Left cardiac atrium (tissue), 4 donors: ENCODE measurements at regions not wholly inside any gene's neighbourhood (a gene's known extent, or its start where the extent isn't known, plus 50 kb on each side); places are given as distances from the start of the nearest gene placed in this dataset.
A peak's percentile ranks its signal among the peaks of the same experiment; 100 is the strongest.

Experiments used
- ATAC-seq, 2 donors: fragments of 200-7000 bp; cut with Tn5 transposase; one replicate each; pipeline ENCODE4 v1.9.1; 2020; ENCODE audit warnings: mild to moderate bottlenecking in 2 of 2, moderate library complexity in 2 of 2
- DNase-seq: peaks from one replicate; pipeline ENCODE4 v3.0.0-alpha.2; 2020
- intact Hi-C, 2 donors: fragments of 100-400 bp; cut with DNase I; formaldehyde crosslinking; loops; one replicate each; pipeline versions ENCODE4 v1.14.1 to v1.15.1; 2022 to 2023
- donor health status: DM: no; HTN: yes; CAD: no.
- donor health status: DM: no; HTN: yes; CAD: no; lungs with severe emphysema.
- donor health status: DM: yes; HTN: yes; CAD: no.
- donor health status: Dilated cardiomyopathy.

GRCh38 chr10:111187096-111187495 lies 110.3 kb downstream of the ADRA2A start:
- DNase-seq (no peak), ATAC-seq (no peak)
- intact Hi-C loops: no loop called here

DNA sequence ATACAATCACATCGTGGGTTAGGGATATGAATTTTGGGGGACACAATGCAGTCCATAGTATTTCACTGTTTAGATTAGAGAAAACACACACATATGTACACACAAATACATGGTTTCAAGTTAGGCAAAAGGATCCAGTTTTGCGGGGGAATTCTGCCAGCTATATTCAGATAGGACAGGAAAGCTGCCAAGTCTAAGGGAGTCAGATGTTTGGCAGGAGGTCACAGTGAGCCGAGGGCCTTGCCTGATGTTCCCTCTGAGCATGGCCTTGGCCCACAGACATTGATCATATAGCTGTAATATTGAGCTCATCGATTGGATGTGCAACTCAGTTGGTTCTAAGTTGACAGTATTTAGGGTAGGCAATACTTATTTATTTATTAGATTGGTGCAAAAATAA lies 122.8 kb downstream of the ADRA2A start:
- ATAC-seq (no peak), DNase-seq (no peak)
- intact Hi-C loops: no loop called here

GRCh38 chr10:111200505-111201186 lies 123.8 kb downstream of the ADRA2A start:
- DNase-seq: no peak
- ATAC-seq: no peak
- intact Hi-C loops: no loop called here

DNA sequence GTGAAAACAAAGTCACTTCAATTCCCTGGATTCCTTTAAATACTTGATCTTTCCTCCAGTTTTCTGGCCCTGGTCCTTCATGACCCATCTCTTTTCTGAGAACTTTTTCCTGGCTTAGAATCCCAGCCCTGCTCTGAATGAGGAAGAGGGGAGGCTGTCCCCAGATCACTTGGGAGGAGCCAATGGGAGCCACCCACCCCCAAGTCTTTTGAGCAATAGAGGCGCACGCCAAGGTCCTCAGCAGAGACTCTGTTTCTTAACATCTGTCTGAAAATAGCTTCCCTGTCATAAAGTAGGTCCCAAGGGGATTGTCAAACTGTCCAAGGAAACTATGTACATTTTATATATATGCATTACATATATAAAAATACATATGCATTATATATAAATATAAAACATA lies 126.8 kb downstream of the ADRA2A start:
- ATAC-seq (peak; percentile 45 to 92), DNase-seq (peak; percentile 28)
- intact Hi-C loops: no loop called here

- ATAC-seq: no peak
- intact Hi-C loops: no loop called here
- no peak for DNase-seq
Measured at GRCh38 chr10:111204838-111205237, 128.0 kb downstream of the ADRA2A start.

DNA sequence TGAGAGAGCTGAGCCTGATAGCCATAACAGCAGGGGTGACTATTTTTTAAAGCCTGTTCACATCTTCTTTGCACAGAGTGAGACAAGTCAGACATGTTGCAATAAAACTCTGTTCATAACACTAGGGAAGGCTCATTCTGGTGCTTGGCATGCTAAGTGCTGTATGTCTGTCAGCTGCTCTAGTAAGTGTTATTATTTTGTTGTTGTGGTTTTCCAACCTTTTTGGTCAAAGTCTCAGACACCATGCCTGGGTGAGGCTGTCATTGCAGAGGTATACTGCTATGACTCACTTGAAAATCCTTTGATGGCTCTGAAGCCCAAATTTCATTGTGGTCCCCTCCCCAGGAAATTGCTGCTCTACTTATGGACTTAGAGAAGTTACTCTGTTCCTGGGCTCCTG lies 129.7 kb downstream of the ADRA2A start:
- DNase-seq (no peak), ATAC-seq (no peak)
- intact Hi-C loops: no loop called here

DNA sequence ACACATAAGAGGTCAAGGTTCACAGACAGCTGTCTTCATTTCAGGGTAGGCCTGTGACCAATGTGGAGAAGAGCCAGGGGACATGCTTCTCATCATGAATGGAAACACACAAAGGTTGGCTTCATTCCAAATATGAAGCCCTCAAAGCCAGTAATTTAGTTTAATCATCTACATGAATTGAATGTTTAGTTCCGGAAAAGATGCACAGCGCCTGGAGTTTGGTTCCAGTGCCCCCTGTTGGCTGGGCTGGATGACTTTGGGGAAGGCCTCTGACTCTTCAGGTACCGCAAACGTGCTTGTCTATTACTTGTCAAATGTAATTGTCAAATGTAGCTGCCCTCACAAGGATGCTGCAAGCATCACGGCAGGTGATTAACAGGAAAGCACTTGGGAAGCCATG lies 130.7 kb downstream of the ADRA2A start:
- no peak for ATAC-seq
- intact Hi-C loops: no loop called here
- no peak for DNase-seq

DNA sequence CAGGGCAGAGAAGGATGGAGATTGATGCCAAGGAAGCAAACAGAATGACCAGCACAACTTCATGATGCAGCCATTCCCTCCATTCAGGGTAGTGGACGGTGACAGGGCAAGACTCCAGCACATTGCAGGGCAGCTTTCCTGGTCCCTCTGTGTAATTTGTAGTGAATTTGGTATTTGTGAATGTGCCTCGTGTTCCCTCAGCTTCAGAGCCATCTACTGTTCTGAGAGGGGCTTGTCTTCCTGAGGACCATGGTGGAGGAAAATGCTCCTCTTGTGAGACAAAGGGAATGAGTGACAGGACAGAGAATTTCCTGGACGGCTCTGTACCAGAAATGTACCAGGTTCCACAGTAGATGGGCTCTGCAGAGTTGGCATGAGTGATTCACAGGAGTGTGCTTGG lies 132.1 kb downstream of the ADRA2A start:
- intact Hi-C loops: no loop called here
- DNase-seq (no peak), ATAC-seq (no peak)

DNA sequence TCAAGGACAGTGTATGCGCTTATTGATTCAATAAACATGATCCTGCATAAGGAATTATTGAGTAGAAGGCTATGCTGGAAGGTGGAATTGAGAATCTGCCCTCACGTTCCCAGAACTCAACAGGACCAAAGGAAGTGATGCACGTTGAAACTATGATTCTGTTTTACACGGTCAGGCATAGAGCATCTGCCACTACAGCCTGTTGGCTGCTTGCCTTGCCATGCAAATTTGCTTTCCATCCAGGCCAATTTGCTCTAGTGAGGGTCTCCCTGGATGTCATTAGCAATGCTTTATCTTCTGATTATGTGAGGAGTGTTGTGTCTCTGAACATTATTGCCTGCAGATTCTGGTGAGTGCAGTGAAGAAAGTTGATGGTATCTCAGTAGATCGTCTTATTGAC lies 132.9 kb downstream of the ADRA2A start:
- ATAC-seq: no peak
- intact Hi-C loops: no loop called here
- no peak for DNase-seq

DNA sequence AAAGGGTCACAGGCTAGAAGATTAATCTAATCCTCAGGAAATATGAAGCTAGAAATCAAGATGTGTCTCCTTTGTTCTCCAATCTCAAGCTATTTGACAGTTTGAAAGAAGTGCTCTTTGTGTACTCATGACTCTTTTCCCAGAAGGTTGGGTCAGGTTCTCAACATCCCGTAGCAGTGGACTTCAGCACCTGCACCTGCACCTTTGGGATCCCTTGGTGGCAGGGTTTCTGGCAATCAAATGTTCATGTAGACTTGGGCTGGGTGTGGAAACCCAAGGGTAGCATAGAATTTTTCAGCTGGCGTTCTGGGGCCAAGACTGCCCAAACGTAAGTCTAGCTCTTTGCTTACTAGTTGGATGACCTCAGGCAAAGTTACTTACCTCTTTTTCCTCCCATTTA lies 134.4 kb downstream of the ADRA2A start:
- ATAC-seq (no peak), DNase-seq (no peak)
- intact Hi-C loops: no loop called here

DNA sequence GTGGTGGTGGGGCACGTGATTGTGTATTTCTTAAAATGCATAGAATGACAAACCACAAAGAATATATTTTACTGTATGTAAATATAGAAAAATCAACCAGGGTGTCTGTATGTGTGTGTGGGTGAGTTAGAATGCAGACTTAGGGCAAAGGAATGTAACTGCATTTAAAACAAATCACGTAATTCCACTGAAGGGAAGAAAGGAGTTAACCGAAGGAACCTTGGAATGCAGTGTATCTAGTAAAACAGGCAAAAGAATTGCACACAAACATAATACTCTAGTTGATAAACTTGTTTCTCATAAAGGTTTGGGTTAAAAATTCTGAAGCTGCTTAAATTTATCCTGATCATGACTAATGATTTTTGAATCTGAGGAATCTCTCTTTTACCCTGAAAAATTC lies 134.9 kb downstream of the ADRA2A start:
- ATAC-seq (no peak), DNase-seq (no peak)
- intact Hi-C loops: no loop called here

GRCh38 chr10:111221682-111222480 lies 145.1 kb downstream of the ADRA2A start:
- intact Hi-C loops: no loop called here
- ATAC-seq (peak in 1 of 2 donors; percentile 57), DNase-seq (no peak)

DNA sequence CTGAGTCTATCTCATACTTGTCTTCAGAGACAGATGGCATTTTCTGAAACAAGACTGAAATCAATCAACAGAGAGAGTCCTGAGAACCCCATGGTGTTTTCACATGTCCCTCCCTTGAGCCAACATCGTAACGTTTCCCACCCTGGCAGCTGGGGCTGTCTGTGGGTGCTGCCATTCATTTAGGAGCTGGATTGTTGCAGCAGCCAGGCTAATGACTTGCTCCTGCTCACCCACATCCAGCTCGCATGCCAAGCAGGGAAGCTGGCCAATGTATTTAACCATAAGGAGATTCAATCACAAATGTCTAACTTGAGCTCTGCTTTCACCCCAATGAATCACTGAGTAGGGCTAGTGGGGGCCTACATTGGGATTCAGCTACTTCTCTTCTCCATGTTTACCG lies 146.1 kb downstream of the ADRA2A start:
- no peak for DNase-seq
- ATAC-seq: no peak
- intact Hi-C loops: no loop called here

GRCh38 chr10:111231779-111232178 lies 154.9 kb downstream of the ADRA2A start:
- ATAC-seq: no peak
- DNase-seq: no peak
- intact Hi-C loops: no loop called here

DNA sequence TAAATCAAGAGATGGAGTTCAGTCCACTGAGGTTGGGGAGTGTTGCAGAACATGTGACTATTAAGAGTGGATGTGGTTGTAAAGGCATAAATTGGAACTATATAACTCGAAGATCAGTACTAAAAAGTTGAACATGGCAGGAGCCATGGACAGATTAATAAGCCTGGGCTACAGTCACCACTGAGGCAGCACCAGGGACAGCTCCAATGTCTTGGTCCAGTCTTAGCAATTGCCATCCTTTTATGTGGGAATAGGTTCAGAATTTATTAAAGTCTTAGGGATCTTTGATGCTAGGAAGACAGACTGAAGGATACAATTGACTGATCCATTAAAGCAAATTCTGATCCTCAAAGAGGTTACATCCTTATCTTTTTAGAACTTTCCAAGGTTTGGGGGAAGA lies 156.6 kb downstream of the ADRA2A start:
- intact Hi-C loops: no loop called here
- ATAC-seq: no peak
- DNase-seq: no peak

DNA sequence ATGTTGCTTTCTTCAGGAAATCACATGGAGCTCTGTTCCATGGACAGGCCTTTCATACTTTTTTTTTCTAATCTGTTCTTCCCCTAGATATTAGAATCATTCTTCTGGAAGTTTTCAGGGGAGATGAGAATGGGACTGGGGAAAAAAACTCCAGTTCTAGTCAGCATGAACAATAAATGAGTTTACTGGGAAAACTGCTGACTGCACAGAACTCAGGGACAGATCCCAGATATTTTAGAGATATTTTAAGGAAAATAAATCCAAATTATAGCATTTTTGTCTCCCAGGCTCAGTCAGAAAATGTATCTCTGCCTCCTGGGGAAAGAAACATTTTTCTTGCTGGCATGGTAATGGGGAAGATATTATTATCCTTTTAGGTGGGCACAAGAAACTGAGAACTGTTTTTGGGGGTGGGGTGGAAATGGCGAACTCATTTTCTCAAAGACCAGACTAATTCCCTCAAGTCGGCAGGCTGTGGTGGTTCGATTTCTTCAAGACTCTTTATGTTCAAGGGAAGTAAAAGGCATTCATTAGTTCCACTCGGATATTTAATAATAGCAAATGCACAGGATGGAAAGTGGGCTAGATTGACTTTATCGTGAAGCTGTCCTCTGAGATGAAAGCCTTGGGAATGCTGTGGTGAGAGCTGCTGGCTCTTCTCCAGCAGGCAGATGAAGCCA lies 157.5 kb downstream of the ADRA2A start:
- no peak for DNase-seq

DNA sequence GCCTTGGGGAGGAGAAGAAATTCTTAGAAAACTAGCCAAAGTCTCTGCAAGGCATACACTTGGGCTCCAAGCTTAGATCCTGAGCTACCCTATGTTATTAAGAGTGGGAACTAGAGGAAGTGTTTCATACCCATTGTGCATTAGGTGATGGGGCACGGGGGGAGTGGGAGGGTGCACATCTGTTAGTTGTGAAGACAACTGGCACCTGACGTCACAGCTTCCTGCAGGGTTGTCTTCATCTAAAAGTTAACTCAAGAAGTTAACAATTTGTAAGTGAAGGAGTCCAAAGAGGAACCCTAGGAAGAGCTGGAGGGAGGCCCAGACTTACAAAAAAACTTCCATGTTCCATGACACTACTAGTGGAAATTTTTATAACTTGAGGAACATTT lies 158.1 kb downstream of the ADRA2A start:
- no peak for DNase-seq
- intact Hi-C loops: no loop called here
- no peak for ATAC-seq

More for the DNA sequence above, 157.5 kb downstream of the ADRA2A start:
- intact Hi-C loops: no loop called here
- ATAC-seq: no peak

DNA sequence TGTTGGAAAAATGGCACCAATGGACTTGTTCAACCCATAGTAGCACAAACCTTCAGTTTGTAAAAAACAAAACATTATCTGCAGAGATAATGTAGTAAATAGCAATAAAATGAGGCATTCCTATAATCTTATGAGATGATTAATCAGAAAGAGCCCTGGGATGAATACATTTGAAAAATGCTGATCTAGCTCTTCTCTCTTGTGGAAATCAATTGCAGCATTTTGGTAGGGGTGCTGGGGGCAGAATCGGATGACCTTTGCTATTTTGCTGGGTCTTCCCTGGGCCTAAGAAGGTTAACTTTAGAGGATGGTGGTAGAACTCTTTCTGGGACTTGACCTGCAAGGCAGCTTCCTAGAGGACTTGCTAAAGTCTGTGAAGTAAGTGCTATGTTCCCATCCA lies 163.5 kb downstream of the ADRA2A start:
- ATAC-seq (no peak), DNase-seq (no peak)
- intact Hi-C loops: no loop called here

GRCh38 chr10:111243126-111243525 lies 166.3 kb downstream of the ADRA2A start:
- no peak for DNase-seq
- no peak for ATAC-seq
- intact Hi-C loops: no loop called here

DNA sequence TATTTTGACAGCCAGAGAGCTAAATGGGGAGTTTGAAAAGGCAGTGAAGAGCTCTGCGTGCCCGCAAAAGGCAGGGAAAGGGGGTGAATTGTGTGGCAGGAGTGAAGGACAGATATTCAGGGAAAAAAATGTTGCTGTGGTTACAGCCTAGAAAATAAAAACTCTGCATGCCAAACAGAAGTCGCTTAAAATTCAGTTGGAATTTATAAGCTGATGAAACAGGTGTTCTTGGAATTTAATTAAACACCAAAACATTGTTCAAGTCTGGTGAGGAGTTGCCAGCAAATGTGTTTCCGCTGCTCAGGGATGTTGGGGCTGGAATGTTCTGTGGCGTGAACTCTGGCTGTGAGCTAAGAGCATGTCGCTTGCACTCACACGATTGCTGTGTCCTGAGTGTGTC lies 169.3 kb downstream of the ADRA2A start:
- ATAC-seq: no peak
- intact Hi-C loops: no loop called here
- no peak for DNase-seq
